DMS53 treated with DMSO at 0.1 percent for 48 hours (cell line): ENCODE measurements at regions not wholly inside any gene's neighbourhood (a gene's known extent, or its start where the extent isn't known, plus 50 kb on each side); places are given as distances from the start of the nearest gene placed in this dataset.

Experiments
- DNase-seq: peaks from one replicate; lab custom pipeline; 2025; ENCODE audit not compliant: unreplicated experiment; lab: John Stamatoyannopoulos, UW

GRCh38 chr16:79337906-79338305, 262.6 kb downstream of the MAF start:
- no peak for DNase-seq

GRCh38 chr16:79336437-79337229, 263.9 kb downstream of the MAF start:
- no peak for DNase-seq

GRCh38 chr16:79334127-79334526, 266.4 kb downstream of the MAF start:
- no peak for DNase-seq

DNA sequence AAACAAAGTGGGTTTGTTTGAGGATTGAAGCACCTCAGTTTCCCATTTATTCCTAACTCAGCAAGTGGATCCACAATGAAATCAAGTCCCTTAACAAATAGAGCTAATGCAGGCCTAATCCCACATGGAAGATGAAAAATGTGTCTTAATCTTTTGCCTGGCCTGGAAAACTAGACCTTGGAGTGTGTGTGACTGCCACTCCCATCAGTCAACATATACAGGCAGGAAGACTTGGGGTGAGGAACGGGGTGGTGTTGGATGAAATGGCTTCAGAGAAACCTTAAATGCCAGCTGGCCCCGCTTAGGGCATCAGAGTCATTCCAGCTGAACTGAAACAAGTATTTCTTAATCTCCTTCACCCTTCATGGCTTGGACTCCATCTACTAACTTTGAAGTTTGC, 269.5 kb downstream of the MAF start:
- no peak for DNase-seq

GRCh38 chr16:79329967-79330366, 270.6 kb downstream of the MAF start:
- no peak for DNase-seq

GRCh38 chr16:79329166-79329521, 271.4 kb downstream of the MAF start:
- no peak for DNase-seq

GRCh38 chr16:79328402-79329165, 272.0 kb downstream of the MAF start:
- DNase-seq = no peak

DNA sequence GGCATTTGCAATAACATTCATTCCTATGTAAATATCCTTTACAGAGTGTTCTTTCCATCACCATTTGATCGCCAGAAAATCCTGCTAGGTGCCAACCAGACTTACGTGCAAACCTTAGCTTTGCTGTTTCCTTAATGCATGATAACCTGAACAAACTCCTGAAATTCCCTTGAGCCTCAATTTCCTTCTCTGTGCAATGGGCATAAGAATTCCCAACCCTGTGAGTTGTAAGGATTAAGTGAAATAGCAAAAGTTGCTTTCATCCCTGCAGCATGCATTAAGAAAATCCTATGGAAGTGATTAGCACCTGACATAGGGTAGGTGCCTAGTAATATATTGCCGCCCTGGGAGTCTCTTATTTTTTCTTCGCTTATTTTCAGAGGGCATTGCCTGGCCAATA, 272.7 kb downstream of the MAF start:
- DNase-seq = no peak

- DNase-seq = no peak
Measured at GRCh38 chr16:79326549-79326948, 274.0 kb downstream of the MAF start.

- no peak for DNase-seq
Measured at GRCh38 chr16:79325226-79325945, 275.2 kb downstream of the MAF start.

DNA sequence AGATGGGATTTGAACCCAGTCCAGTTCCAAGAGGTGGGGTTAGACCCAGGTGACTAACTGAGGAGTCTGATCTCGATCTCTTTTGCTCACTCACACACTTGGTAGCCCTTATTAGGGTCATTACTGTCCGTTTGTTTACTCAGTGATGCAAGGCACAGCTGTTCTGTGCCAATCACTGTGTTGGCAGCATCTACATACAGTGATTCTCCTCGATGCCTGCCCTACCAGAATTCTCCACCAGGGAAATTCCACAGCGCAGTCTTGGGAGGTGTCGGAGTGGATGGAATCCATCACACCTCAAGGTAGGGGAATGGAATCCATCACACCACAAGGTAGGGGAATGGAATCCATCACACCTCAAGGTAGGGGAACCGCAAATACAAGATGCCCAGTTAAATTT, 279.6 kb downstream of the MAF start:
- no peak for DNase-seq

GRCh38 chr16:79318143-79318899, 282.2 kb downstream of the MAF start:
- DNase-seq = no peak

DNA sequence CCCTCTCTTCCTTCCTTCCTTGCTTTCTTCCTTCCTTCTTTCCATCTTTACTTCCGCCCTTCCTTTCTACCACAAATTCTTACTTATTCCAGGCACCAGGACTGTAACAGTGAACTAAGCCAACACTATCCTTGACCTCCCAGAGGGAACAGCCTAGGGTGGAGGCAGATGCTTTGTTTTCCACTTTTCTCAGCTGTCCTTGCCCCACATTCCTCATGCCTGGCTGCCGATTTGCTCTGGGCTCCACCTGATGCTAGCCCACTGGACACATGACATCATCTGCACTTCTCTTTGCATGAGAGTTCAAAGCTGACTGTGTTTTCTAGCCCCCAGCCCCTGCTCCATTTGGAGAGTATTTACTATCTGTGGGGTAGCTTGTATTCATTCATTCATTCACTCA, 283.0 kb downstream of the MAF start:
- no peak for DNase-seq

DNA sequence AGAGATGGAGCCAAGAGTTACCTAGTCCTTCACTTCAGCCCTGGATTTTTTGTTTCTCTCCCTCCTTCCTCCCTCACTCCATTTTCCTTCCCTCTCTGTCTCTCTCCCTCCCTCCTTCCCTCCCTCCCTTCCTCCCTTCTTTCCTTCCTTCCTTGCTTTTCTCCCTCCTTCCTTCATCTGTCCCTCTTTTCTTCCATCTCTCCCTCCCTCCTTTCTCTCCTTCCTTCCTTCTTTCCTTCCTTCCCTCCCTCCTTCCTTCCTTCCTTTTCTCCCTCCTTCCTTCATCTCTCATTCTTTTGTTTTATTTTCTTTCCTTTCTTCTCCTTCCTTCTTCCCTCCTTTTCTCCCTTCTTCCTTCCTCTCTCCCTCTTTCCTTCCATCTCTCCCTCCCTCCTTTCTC, 283.5 kb downstream of the MAF start:
- DNase-seq = no peak

DNA sequence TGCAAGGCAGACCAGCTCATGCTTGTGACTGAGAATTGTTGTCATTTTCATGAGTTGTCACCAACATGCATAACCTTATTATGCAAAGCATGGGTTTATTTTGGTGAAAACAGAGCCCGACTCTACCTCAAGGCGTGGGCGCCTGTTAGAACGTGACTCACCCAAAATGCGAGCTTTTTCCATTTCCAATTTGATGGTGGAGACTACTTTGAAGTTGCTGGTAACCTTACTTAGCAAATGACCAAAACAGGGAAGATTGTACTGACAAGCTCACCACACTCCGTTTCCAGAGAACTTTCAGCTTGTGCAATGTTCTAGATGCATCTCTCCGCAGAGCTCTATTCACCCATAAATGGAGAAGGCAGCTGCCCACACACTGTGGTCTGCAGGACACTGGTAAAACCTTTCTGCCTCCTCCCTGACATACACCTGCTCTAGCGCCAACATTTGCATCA, 284.5 kb downstream of the MAF start:
- DNase-seq = no peak

- DNase-seq = no peak
Measured at GRCh38 chr16:79312502-79312901, 288.0 kb downstream of the MAF start.

- no peak for DNase-seq
Measured at GRCh38 chr16:79310710-79311109, 289.8 kb downstream of the MAF start.

GRCh38 chr16:79309606-79310005, 290.9 kb downstream of the MAF start:
- DNase-seq = no peak

GRCh38 chr16:79307214-79307613, 293.3 kb downstream of the MAF start:
- no peak for DNase-seq

GRCh38 chr16:79305074-79305473, 295.5 kb downstream of the MAF start:
- no peak for DNase-seq

DNA sequence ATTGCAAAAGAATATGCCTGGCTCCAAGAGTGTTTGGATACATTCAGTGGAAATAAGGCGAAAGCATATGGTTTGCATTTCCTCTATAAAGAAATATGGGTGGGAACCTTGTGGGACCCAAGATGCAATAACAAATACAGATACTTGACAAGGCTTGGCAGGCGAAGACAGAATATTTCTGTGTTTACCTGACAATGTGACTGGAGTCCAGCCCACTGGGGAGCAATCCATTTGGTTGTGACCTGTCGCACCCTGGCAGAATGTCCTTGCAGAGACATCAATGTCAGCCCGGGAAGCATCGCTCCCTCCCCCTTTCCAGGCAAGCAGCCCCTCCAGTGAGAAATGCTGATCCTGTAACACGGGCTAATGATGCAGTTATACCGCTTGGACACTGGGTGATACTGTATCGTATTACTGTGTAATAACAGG, 296.6 kb downstream of the MAF start:
- no peak for DNase-seq
